HCT116 (cell line): ENCODE measurements at regions not wholly inside any gene's neighbourhood (a gene's known extent, or its start where the extent isn't known, plus 50 kb on each side); places are given as distances from the start of the nearest gene placed in this dataset.

Source experiments
- ATAC-seq: fragments of 200-7000 bp; cut with Tn5 transposase; 2 replicates; pipeline ENCODE4 v1.9.1; 2020; ENCODE audit warnings: mild to moderate bottlenecking, moderate library complexity
- BruUV-seq: library from RNA; stranded (reverse); fragments of 400-500 nt; replicated peaks from 2 replicates; lab custom pipeline; 2021; lab: Mats Ljungman, UMichigan
- CTCF ChIA-PET: fragments of 300-600 bp; sonication (Branson Sonifier 250); formaldehyde crosslinking; loops from one replicate; lab custom pipeline; 2021; ENCODE audit warnings: antibody characterized with exemption; lab: Charles Lee
- POLR2A ChIA-PET: fragments of 300-600, 350-600 bp; sonication (Branson Sonifier 250); formaldehyde crosslinking; loops from one replicate; lab custom pipeline; 2021; ENCODE audit warnings: antibody characterized with exemption; lab: Charles Lee
- RAD21 ChIA-PET, 2 experiments: fragments of 300-600 bp; sonication (Branson Sonifier 250); formaldehyde crosslinking; loops; one replicate each; lab custom pipeline; 2023; ENCODE audit warnings: low total read pairs in 2 of 2; ENCODE audit not compliant: uncharacterized antibody in 2 of 2, unreplicated experiment in 2 of 2, low non-redundant PET in 1 of 2; lab: Charles Lee
- DNase-seq: peaks from one replicate; pipeline ENCODE4 v3.0.0-alpha.2; 2010; ENCODE audit warnings: low read depth, low spot score
- H2AFZ ChIP-seq: fragments of 200-600 bp; shearing (Covaris generic), sonication (generic); 2 replicates; pipeline ENCODE4 v1.6.1; 2017; ENCODE audit warnings: low read depth, mixed run types, mixed read lengths, antibody characterized with exemption, low read length; ENCODE audit not compliant: poor library complexity, severe bottlenecking
- H3K27ac ChIP-seq: 2 replicates; pipeline ENCODE4 v1.5.1; 2012; ENCODE audit warnings: low read depth, low read length
- H3K27me3 ChIP-seq: fragments of 200-600 bp; sonication (generic); 2 replicates; pipeline ENCODE4 v1.6.1; 2016; ENCODE audit warnings: mixed run types, low read length, mixed read lengths; ENCODE audit not compliant: insufficient read depth
- H3K36me3 ChIP-seq, 2 experiments: fragments of 200-500 bp in 1 of 2; fragments of 200-600 bp in 1 of 2; sonication (Bioruptor generic) in 1 of 2; sonication (generic) in 1 of 2; 2 replicates each; pipeline versions ENCODE4 v1.5.1 to v1.6.1; 2014 to 2016; ENCODE audit warnings: low read length in 2 of 2, inconsistent platforms in 1 of 2, mixed read lengths in 1 of 2, mixed run types in 1 of 2; ENCODE audit not compliant: insufficient read depth in 2 of 2, control insufficient read depth in 1 of 2
- H3K4me1 ChIP-seq, 2 experiments: fragments of 200-600 bp in 1 of 2; sonication (generic) in 1 of 2; 2 replicates each; pipeline versions ENCODE4 v1.5.1 to v1.6.1; 2012 to 2017; ENCODE audit warnings: low read length in 2 of 2, inconsistent platforms in 1 of 2, mild to moderate bottlenecking in 1 of 2, mixed read lengths in 1 of 2, mixed run types in 1 of 2, moderate library complexity in 1 of 2; ENCODE audit not compliant: insufficient read depth in 2 of 2, control insufficient read depth in 1 of 2
- H3K4me2 ChIP-seq: fragments of 200-600 bp; sonication (generic); 2 replicates; pipeline ENCODE4 v1.6.1; 2017; ENCODE audit warnings: mixed run types, low read length, mixed read lengths
- H3K4me3 ChIP-seq, 2 experiments: fragments of 200-600 bp in 1 of 2; sonication (generic) in 1 of 2; replicated peaks in 1 of 2; 2 replicates each; pipeline ENCODE4 v1.5.1; 2011 to 2016; ENCODE audit warnings: low read length in 2 of 2, control low read depth in 1 of 2, low read depth in 1 of 2, mild to moderate bottlenecking in 1 of 2, mixed read lengths in 1 of 2, mixed run types in 1 of 2
- H3K79me2 ChIP-seq: fragments of 200-600 bp; sonication (generic); 2 replicates; pipeline ENCODE4 v1.6.1; 2017; ENCODE audit warnings: mild to moderate bottlenecking, mixed run types, low read length, moderate library complexity, mixed read lengths; ENCODE audit not compliant: insufficient read depth
- H3K9ac ChIP-seq: fragments of 200-600 bp; sonication (generic); 2 replicates; pipeline ENCODE4 v1.6.1; 2016; ENCODE audit warnings: low read length, mixed read lengths
- H3K9me2 ChIP-seq: fragments of 200-600 bp; sonication (generic), shearing (Covaris generic); 2 replicates; pipeline ENCODE4 v1.6.1; 2017; ENCODE audit warnings: mixed run types, mild to moderate bottlenecking, moderate library complexity; ENCODE audit not compliant: insufficient read depth
- H3K9me3 ChIP-seq, 2 experiments: fragments of 200-500 bp in 1 of 2; fragments of 200-600 bp in 1 of 2; sonication (Bioruptor generic) in 1 of 2; sonication (generic) in 1 of 2; 2 replicates each; pipeline ENCODE4 v1.6.1; 2014 to 2017; ENCODE audit warnings: low read length in 2 of 2, mixed read lengths in 2 of 2, inconsistent platforms in 1 of 2, low read depth in 1 of 2, mild to moderate bottlenecking in 1 of 2, mixed run types in 1 of 2, moderate library complexity in 1 of 2; ENCODE audit not compliant: control insufficient read depth in 1 of 2, insufficient read depth in 1 of 2
- H4K20me1 ChIP-seq: fragments of 200-600 bp; sonication (generic), shearing (Covaris generic); 2 replicates; pipeline ENCODE4 v1.6.1; 2017; ENCODE audit warnings: mixed run types, mild to moderate bottlenecking, moderate library complexity; ENCODE audit not compliant: insufficient read depth
- CBX3 ChIP-seq: IDR thresholded peaks from 2 replicates; pipeline ENCODE4 v1.6.1; 2012; ENCODE audit warnings: low read depth
- CEBPB ChIP-seq: IDR thresholded peaks from 2 replicates; pipeline ENCODE4 v1.6.1; 2012; ENCODE audit warnings: low read depth
- EZH2phosphoT487 ChIP-seq: fragments of 200-600 bp; IDR thresholded peaks from 2 replicates; pipeline ENCODE4 v1.6.1; 2018; ENCODE audit warnings: antibody characterized with exemption, borderline replicate concordance
- POLR2A ChIP-seq: IDR thresholded peaks from 2 replicates; pipeline ENCODE4 v1.7.0; 2011; ENCODE audit warnings: borderline replicate concordance; ENCODE audit not compliant: insufficient read depth, insufficient read length; ENCODE audit errors: extremely low read depth
- RAD21 ChIP-seq: IDR thresholded peaks from 2 replicates; pipeline ENCODE4 v1.6.1; 2012; ENCODE audit warnings: low read depth, mild to moderate bottlenecking
- YY1 ChIP-seq: IDR thresholded peaks from 2 replicates; pipeline ENCODE4 v1.6.1; 2011; ENCODE audit warnings: low read length, low read depth, moderate library complexity, mild to moderate bottlenecking; ENCODE audit not compliant: insufficient replicate concordance; ENCODE audit errors: extremely low read depth
- ZFX ChIP-seq: fragments of 450-650 bp; IDR thresholded peaks from 2 replicates; pipeline ENCODE4 v1.6.1; 2017
- ZNF274 ChIP-seq: fragments of 200-500 bp; sonication (Bioruptor generic); IDR thresholded peaks from 2 replicates; pipeline ENCODE4 v1.6.1; 2014; ENCODE audit warnings: mild to moderate bottlenecking, low read depth, low read length, inconsistent platforms
- intact Hi-C: fragments of 100-400 bp; cut with micrococcal nuclease; formaldehyde crosslinking; loops from 2 replicates; pipeline ENCODE4 v1.10.0; 2022
- TF ChIP-seq, protein P1 (sequence below), 3 experiments: fragments of 200-600 bp in 1 of 3; sonication (generic) in 1 of 3; IDR thresholded peaks in 2 of 3; conservative IDR thresholded peaks in 1 of 3; 2 replicates each; pipeline ENCODE4 v1.5.1; 2012 to 2017; ENCODE audit warnings: low read depth in 2 of 3, low read length in 2 of 3, antibody characterized with exemption in 1 of 3, borderline replicate concordance in 1 of 3, control low read depth in 1 of 3, mild to moderate bottlenecking in 1 of 3, mixed read lengths in 1 of 3, mixed run types in 1 of 3, moderate library complexity in 1 of 3; ENCODE audit not compliant: insufficient read depth in 1 of 3

DNA sequence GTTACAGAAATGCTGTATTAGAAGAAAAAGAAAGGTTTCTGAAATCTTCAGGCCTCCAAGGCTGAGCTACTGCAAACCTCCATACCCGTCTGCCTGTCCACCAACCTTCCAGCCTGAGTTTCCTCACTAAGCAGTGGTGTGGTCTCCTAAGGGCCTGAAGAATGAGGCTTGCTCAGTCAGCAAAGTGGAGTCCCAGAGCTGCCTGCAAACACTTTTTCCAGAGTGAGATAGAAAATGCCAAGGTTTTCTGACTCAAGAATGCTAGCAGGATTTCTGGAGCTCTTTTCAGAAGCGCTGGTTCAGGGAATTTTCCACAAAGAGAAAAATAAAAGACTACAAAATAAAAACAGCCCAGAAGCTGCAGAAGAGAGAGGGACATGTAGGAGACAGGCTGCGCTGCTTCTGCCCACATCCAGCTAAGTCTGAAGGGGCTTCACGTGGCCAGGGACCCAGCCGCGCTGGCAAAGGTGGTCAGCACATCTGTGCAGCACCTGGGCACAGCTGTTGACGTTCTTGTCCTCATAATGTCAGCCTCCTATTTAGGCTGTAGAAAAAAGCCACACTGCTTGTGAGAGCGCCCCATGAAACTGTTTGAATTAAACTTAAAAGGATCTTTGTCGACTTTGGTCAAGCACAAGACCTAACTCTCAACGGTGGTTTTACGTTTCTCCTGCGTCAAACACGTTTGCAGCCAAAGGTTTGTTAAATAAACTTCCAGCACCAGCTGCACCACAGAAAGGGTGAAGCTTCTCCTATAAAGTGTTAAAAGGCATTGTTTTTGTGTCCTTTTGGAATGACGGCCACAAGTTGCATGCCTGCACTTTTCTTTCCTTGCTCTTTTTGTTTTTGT, 209.0 kb downstream of the THBS2 start:
- DNase-seq (no peak), ATAC-seq (no peak)
- intact Hi-C loops = no loop called here
- Histone ChIP-seq H3K9me2 (no peaks in the 10 kb centered on the region), H3K36me3 (no peaks in the 10 kb centered on the region), H3K4me1 (no peaks in the 10 kb centered on the region), H4K20me1 (no peaks in the 10 kb centered on the region), H3K4me2 (no peak overlapping the region), H3K4me3 (no peak overlapping the region), H3K27me3 (no peaks in the 10 kb centered on the region), H3K9me3 (no peaks in the 10 kb centered on the region), H2AFZ (no peak overlapping the region), H3K27ac (no peak overlapping the region), H3K9ac (no peak overlapping the region), H3K79me2 (no peaks in the 10 kb centered on the region)
- POLR2A ChIA-PET = no interaction called here
- TF ChIP-seq CBX3 = no peak
- no peak for TF ChIP-seq ZNF274
- TF ChIP-seq RAD21 = no peak
- TF ChIP-seq POLR2A = no peak
- TF ChIP-seq CEBPB = no peak
- TF ChIP-seq, protein P1, sequence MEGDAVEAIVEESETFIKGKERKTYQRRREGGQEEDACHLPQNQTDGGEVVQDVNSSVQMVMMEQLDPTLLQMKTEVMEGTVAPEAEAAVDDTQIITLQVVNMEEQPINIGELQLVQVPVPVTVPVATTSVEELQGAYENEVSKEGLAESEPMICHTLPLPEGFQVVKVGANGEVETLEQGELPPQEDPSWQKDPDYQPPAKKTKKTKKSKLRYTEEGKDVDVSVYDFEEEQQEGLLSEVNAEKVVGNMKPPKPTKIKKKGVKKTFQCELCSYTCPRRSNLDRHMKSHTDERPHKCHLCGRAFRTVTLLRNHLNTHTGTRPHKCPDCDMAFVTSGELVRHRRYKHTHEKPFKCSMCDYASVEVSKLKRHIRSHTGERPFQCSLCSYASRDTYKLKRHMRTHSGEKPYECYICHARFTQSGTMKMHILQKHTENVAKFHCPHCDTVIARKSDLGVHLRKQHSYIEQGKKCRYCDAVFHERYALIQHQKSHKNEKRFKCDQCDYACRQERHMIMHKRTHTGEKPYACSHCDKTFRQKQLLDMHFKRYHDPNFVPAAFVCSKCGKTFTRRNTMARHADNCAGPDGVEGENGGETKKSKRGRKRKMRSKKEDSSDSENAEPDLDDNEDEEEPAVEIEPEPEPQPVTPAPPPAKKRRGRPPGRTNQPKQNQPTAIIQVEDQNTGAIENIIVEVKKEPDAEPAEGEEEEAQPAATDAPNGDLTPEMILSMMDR (IDR thresholded peaks at IDR 0.05 in 2 of 3, conservative IDR thresholded peaks at IDR 0.05 in 1 of 3; ENCODE audit: borderline replicate concordance in 1 of 3, insufficient read depth in 1 of 3, low read depth in 2 of 3, low read length in 2 of 3) = no peak
- TF ChIP-seq YY1 = no peak
- no peak for TF ChIP-seq EZH2phosphoT487
- no peak for TF ChIP-seq ZFX
- BruUV-seq = no TSS peak
- CTCF ChIA-PET = no interaction called here
- RAD21 ChIA-PET = no interaction called here
